H1 (cell line): ENCODE measurements at regions not wholly inside any gene's neighbourhood (a gene's known extent, or its start where the extent isn't known, plus 50 kb on each side); places are given as distances from the start of the nearest gene placed in this dataset.

Experiments
- CTCF ChIA-PET: fragments of 300-600 bp; sonication (Branson Sonifier 250); formaldehyde crosslinking; loops from one replicate; lab custom pipeline; 2021; ENCODE audit not compliant: partially characterized antibody; lab: Charles Lee
- POLR2A ChIA-PET: fragments of 300-600 bp; sonication (Branson Sonifier 250); formaldehyde crosslinking; loops from one replicate; lab custom pipeline; 2021; ENCODE audit warnings: inconsistent platforms; ENCODE audit not compliant: partially characterized antibody; lab: Charles Lee
- DNase-seq, 2 experiments: peaks; one replicate each; pipeline versions ENCODE4 v3.0.0 to v3.0.0-alpha.2; 2010 to 2022; ENCODE audit warnings: low spot score in 2 of 2, low read depth in 1 of 2, mixed read lengths in 1 of 2
- FAIRE-seq: peaks from 2 replicates; lab custom pipeline; 2011; peaks lifted over from hg19 to GRCh38; lab: Jason Lieb, UNC
- H2AFZ ChIP-seq: 2 replicates; pipeline ENCODE4 v1.8.1; 2012; ENCODE audit warnings: low read length, inconsistent platforms
- H2AK5ac ChIP-seq: 2 replicates; pipeline ENCODE4 v1.6.1; 2013; ENCODE audit warnings: low read depth, low read length
- H2BK120ac ChIP-seq: replicated peaks from 2 replicates; pipeline ENCODE3; 2013; ENCODE audit warnings: low read depth, low read length, inconsistent platforms
- H2BK12ac ChIP-seq: 2 replicates; pipeline ENCODE4 v1.6.1; 2013; ENCODE audit warnings: low read depth, low read length
- H2BK15ac ChIP-seq: 2 replicates; pipeline ENCODE4 v1.6.1; 2013; ENCODE audit warnings: low read length
- H2BK20ac ChIP-seq: 2 replicates; pipeline ENCODE4 v1.6.1; 2013; ENCODE audit warnings: low read length
- H2BK5ac ChIP-seq: 2 replicates; pipeline ENCODE4 v1.6.1; 2013; ENCODE audit warnings: low read depth, low read length
- H3K14ac ChIP-seq: 2 replicates; pipeline ENCODE4 v1.6.1; 2013; ENCODE audit warnings: inconsistent platforms; ENCODE audit not compliant: insufficient read length
- H3K18ac ChIP-seq: 2 replicates; pipeline ENCODE4 v1.6.1; 2013; ENCODE audit warnings: low read length; ENCODE audit errors: extremely low read depth
- H3K23ac ChIP-seq: 2 replicates; pipeline ENCODE4 v1.6.1; 2013; ENCODE audit warnings: inconsistent platforms; ENCODE audit not compliant: insufficient read length
- H3K23me2 ChIP-seq: 2 replicates; pipeline ENCODE4 v1.6.1; 2013; ENCODE audit warnings: low read depth, low read length
- H3K27ac ChIP-seq: 2 replicates; pipeline ENCODE4 v1.6.1; 2011; ENCODE audit warnings: low read depth, low read length, inconsistent platforms
- H3K27me3 ChIP-seq, 4 experiments: replicated peaks in 1 of 4; 1 replicate in 1 of 4; 2 replicates in 3 of 4; pipeline versions ENCODE4 v1.6.1 to v1.8.1; 2011 to 2013; ENCODE audit warnings: low read length in 3 of 4, mild to moderate bottlenecking in 3 of 4, inconsistent platforms in 2 of 4, mixed read lengths in 2 of 4, moderate library complexity in 1 of 4; ENCODE audit not compliant: control insufficient read depth in 3 of 4, insufficient read depth in 3 of 4; ENCODE audit errors: extremely low read depth in 1 of 4
- H3K36me3 ChIP-seq, 4 experiments: 2 replicates each; pipeline versions ENCODE4 v1.6.1 to v1.8.1; 2011 to 2013; ENCODE audit warnings: mild to moderate bottlenecking in 4 of 4, low read length in 3 of 4, moderate library complexity in 2 of 4, control low read depth in 1 of 4, inconsistent platforms in 1 of 4; ENCODE audit not compliant: insufficient read depth in 4 of 4, control insufficient read depth in 2 of 4
- H3K4ac ChIP-seq: replicated peaks from 2 replicates; pipeline ENCODE3; 2013; ENCODE audit warnings: low read length, low read depth, mixed read lengths, inconsistent platforms; ENCODE audit not compliant: insufficient read length
- H3K4me1 ChIP-seq, 4 experiments: replicated peaks in 1 of 4; 1 replicate in 1 of 4; 2 replicates in 3 of 4; pipeline versions ENCODE4 v1.6.1 to v1.8.1; 2011 to 2013; ENCODE audit warnings: low read length in 3 of 4, inconsistent platforms in 2 of 4, mixed read lengths in 1 of 4; ENCODE audit not compliant: insufficient read depth in 4 of 4, control insufficient read depth in 3 of 4
- H3K4me2 ChIP-seq, 2 experiments: 2 replicates each; pipeline versions ENCODE4 v1.6.1 to v1.8.1; 2011 to 2013; ENCODE audit warnings: low read depth in 2 of 2, low read length in 2 of 2, control low read depth in 1 of 2, inconsistent platforms in 1 of 2, mild to moderate bottlenecking in 1 of 2; ENCODE audit not compliant: insufficient read depth in 1 of 2
- H3K4me3 ChIP-seq, 4 experiments: fragments of 200-600, 300-600 bp in 1 of 4; sonication (generic), shearing (Covaris generic), sonication (Bioruptor Twin) in 1 of 4; 2 replicates each; pipeline versions ENCODE4 v1.5.1 to v1.8.1; 2011 to 2016; ENCODE audit warnings: low read length in 4 of 4, low read depth in 3 of 4, control low read depth in 2 of 4, inconsistent platforms in 2 of 4, mild to moderate bottlenecking in 2 of 4, mixed read lengths in 1 of 4, moderate library complexity in 1 of 4; ENCODE audit not compliant: insufficient read depth in 2 of 4; ENCODE audit errors: extremely low read depth in 1 of 4
- H3K56ac ChIP-seq: replicated peaks from 2 replicates; pipeline ENCODE3; 2013; ENCODE audit warnings: low read depth, mild to moderate bottlenecking, mixed read lengths, low read length, inconsistent platforms; ENCODE audit not compliant: insufficient read length
- H3K79me1 ChIP-seq: 2 replicates; pipeline ENCODE4 v1.6.1; 2013; ENCODE audit warnings: low read depth, low read length, control low read depth
- H3K79me2 ChIP-seq, 2 experiments: 2 replicates each; pipeline versions ENCODE4 v1.6.1 to v1.8.1; 2012 to 2013; ENCODE audit warnings: low read length in 2 of 2, mild to moderate bottlenecking in 2 of 2, inconsistent platforms in 1 of 2; ENCODE audit not compliant: insufficient read depth in 2 of 2, control insufficient read depth in 1 of 2
- H3K9ac ChIP-seq, 4 experiments: replicated peaks in 1 of 4; 1 replicate in 1 of 4; 2 replicates in 3 of 4; pipeline versions ENCODE4 v1.6.1 to v1.8.1; 2011 to 2013; ENCODE audit warnings: low read depth in 3 of 4, low read length in 3 of 4, control low read depth in 2 of 4, mild to moderate bottlenecking in 2 of 4, moderate library complexity in 2 of 4, inconsistent platforms in 1 of 4; ENCODE audit errors: extremely low read depth in 1 of 4
- H3K9me3 ChIP-seq, 2 experiments: 2 replicates each; pipeline versions ENCODE4 v1.6.1 to v1.8.1; 2012 to 2013; ENCODE audit warnings: mild to moderate bottlenecking in 2 of 2, moderate library complexity in 2 of 2, control low read depth in 1 of 2, inconsistent platforms in 1 of 2, low read depth in 1 of 2, low read length in 1 of 2, mixed read lengths in 1 of 2; ENCODE audit not compliant: insufficient read depth in 2 of 2
- H4K20me1 ChIP-seq, 2 experiments: replicated peaks in 1 of 2; 2 replicates each; pipeline versions ENCODE3 to v1.8.1; 2011 to 2013; ENCODE audit warnings: inconsistent platforms in 2 of 2, low read length in 2 of 2, mild to moderate bottlenecking in 1 of 2; ENCODE audit not compliant: insufficient read depth in 2 of 2, control insufficient read depth in 1 of 2
- H4K5ac ChIP-seq: 2 replicates; pipeline ENCODE4 v1.6.1; 2013; ENCODE audit warnings: low read length, low read depth, mixed read lengths, inconsistent platforms; ENCODE audit not compliant: insufficient read length
- H4K8ac ChIP-seq: 2 replicates; pipeline ENCODE4 v1.8.0; 2013; ENCODE audit warnings: mild to moderate bottlenecking, moderate library complexity, low read length, inconsistent platforms; ENCODE audit not compliant: insufficient read depth; ENCODE audit errors: extremely low read depth
- H4K91ac ChIP-seq: replicated peaks from 2 replicates; pipeline ENCODE3; 2013; ENCODE audit warnings: low read length, mixed read lengths, inconsistent platforms; ENCODE audit not compliant: insufficient read length
- BACH1 ChIP-seq: IDR thresholded peaks from 2 replicates; pipeline ENCODE4 v1.6.1; 2012; ENCODE audit warnings: low read length, improper control_type of control experiment
- CREB1 ChIP-seq: IDR thresholded peaks from 2 replicates; pipeline ENCODE4 v1.6.1; 2012; ENCODE audit warnings: inconsistent platforms
- GABPA ChIP-seq: IDR thresholded peaks from 2 replicates; pipeline ENCODE4 v1.6.1; 2011; ENCODE audit warnings: mild to moderate bottlenecking, low read length, moderate library complexity, borderline replicate concordance; ENCODE audit not compliant: insufficient read depth
- GTF2F1 ChIP-seq: IDR thresholded peaks from 2 replicates; pipeline ENCODE4 v1.6.1; 2012; ENCODE audit warnings: low read depth, low read length, improper control_type of control experiment, borderline replicate concordance
- KDM5A ChIP-seq: fragments of 200-600 bp; IDR thresholded peaks from 2 replicates; pipeline ENCODE4 v1.7.1; 2012; ENCODE audit warnings: mild to moderate bottlenecking, low read length, inconsistent platforms, mixed read lengths
- MAX ChIP-seq: IDR thresholded peaks from 2 replicates; pipeline ENCODE4 v1.6.1; 2012; ENCODE audit warnings: inconsistent platforms
- NRF1 ChIP-seq: IDR thresholded peaks from 2 replicates; pipeline ENCODE4 v1.6.1; 2011; ENCODE audit warnings: mild to moderate bottlenecking, low read depth, low read length, improper control_type of control experiment
- PHF8 ChIP-seq: fragments of 200-600 bp; sonication (generic); conservative IDR thresholded peaks from 2 replicates; pipeline ENCODE4 v1.7.1; 2012; ENCODE audit warnings: low read depth, mild to moderate bottlenecking, inconsistent platforms, low read length, moderate library complexity
- RFX5 ChIP-seq: IDR thresholded peaks from 2 replicates; pipeline ENCODE4 v1.6.1; 2011; ENCODE audit warnings: low read depth, low read length, improper control_type of control experiment, borderline replicate concordance
- SIN3A ChIP-seq, 2 experiments: IDR thresholded peaks in 1 of 2; conservative IDR thresholded peaks in 1 of 2; 2 replicates each; pipeline ENCODE4 v1.6.1; 2011 to 2012; ENCODE audit warnings: low read length in 2 of 2, improper control_type of control experiment in 1 of 2, low read depth in 1 of 2, mild to moderate bottlenecking in 1 of 2
- SP1 ChIP-seq: IDR thresholded peaks from 2 replicates; pipeline ENCODE4 v1.6.1; 2011; ENCODE audit warnings: low read depth, low read length
- SRF ChIP-seq: IDR thresholded peaks from 2 replicates; pipeline ENCODE4 v1.6.1; 2011; ENCODE audit warnings: mild to moderate bottlenecking, low read depth, low read length, moderate library complexity
- TAF7 ChIP-seq: optimal IDR thresholded peaks from 2 replicates; pipeline ENCODE3; 2011; ENCODE audit warnings: low read depth, mild to moderate bottlenecking, inconsistent platforms, low read length, moderate library complexity, borderline replicate concordance
- TCF12 ChIP-seq: IDR thresholded peaks from 2 replicates; pipeline ENCODE4 v1.6.1; 2011; ENCODE audit warnings: low read depth, mild to moderate bottlenecking, low read length
- USF2 ChIP-seq: IDR thresholded peaks from 2 replicates; pipeline ENCODE4 v1.6.1; 2011; ENCODE audit warnings: low read length, improper control_type of control experiment
- WGBS, 2 experiments: shearing (Covaris generic) in 1 of 2; methylation state at CpG; one replicate each; pipeline versions ENCODE4 v1.1.6 to v1.1.7; 2013 to 2015; ENCODE audit warnings: low lambda C conversion rate in 2 of 2, mixed read lengths in 2 of 2, inconsistent platforms in 1 of 2, low coverage in 1 of 2, missing lambda C conversion rate in 1 of 2; ENCODE audit not compliant: insufficient replicate concordance in 2 of 2, insufficient coverage in 1 of 2, insufficient read length in 1 of 2; ENCODE audit errors: extremely low coverage in 1 of 2, missing lambda C conversion rate in 1 of 2; 5-methylcytosine and 5-hydroxymethylcytosine counted together

- Histone ChIP-seq H3K23me2 (no peaks in the 10 kb centered on the region), H3K79me2 (no peaks in the 10 kb centered on the region), H4K20me1 (no peaks in the 10 kb centered on the region), H3K23ac (no peak overlapping the region), H2BK5ac (no peak overlapping the region), H2BK20ac (no peak overlapping the region), H4K8ac (no peak overlapping the region), H3K4me2 (no peak overlapping the region), H4K91ac (no peak overlapping the region), H3K9me3 (no peaks in the 10 kb centered on the region), H3K4me1 (peaks cover 0 to 5% (median 0%) of the 10 kb centered on the region in 4 experiments; a peak in 1 of 7 replicates), H2BK12ac (no peak overlapping the region), H3K4me3 (no peak overlapping the region), H3K14ac (no peak overlapping the region), H3K27ac (no peak overlapping the region), H2AFZ (no peak overlapping the region), H3K27me3 (no peaks in the 10 kb centered on the region), H3K18ac (no peak overlapping the region), H4K5ac (no peak overlapping the region), H2BK120ac (no peak overlapping the region), H2AK5ac (no peak overlapping the region), H3K9ac (no peak overlapping the region), H3K36me3 (no peaks in the 10 kb centered on the region), H3K4ac (no peak overlapping the region), H3K79me1 (no peaks in the 10 kb centered on the region), H3K56ac (no peak overlapping the region), H2BK15ac (no peak overlapping the region)
- FAIRE-seq (no peak), DNase-seq (no peak)
- POLR2A ChIA-PET = no interaction called here
- 83% methylated on average over 2 of the region's 3 CpGs; no CpG with 5 or more reads in 1 of the 2 experiments for WGBS, 2 experiments
- CTCF ChIA-PET = no interaction called here
- TF ChIP-seq BACH1 (no peak), MAX (no peak), GABPA (no peak), RFX5 (no peak), SIN3A (conservative IDR thresholded peaks at IDR 0.05 in 1 of 2, IDR thresholded peaks at IDR 0.05 in 1 of 2; ENCODE audit: low read depth in 1 of 2, low read length in 2 of 2) (no peak), CREB1 (no peak), KDM5A (no peak), GTF2F1 (no peak), TAF7 (no peak), USF2 (no peak), TCF12 (no peak), SRF (no peak), SP1 (no peak), NRF1 (no peak), PHF8 (no peak)
Measured at GRCh38 chrX:39016556-39016955, 215.3 kb downstream of the MID1IP1 start.
